ENCODE measurements at regions not wholly inside any gene's neighbourhood (a gene's known extent, or its start where the extent isn't known, plus 50 kb on each side); places are given as distances from the start of the nearest gene placed in this dataset.
"Not testable (repeated sequence)": the region's sequence is repeated elsewhere in the genome, so short reads cannot be mapped to it uniquely, and the experiment has no call there.

GRCh38 chr7:96561892-96562291, 147.8 kb downstream of the SEM1 start:
- no peak for DNase-seq (ENCODE audit: low read depth in 2 of 2)

DNA sequence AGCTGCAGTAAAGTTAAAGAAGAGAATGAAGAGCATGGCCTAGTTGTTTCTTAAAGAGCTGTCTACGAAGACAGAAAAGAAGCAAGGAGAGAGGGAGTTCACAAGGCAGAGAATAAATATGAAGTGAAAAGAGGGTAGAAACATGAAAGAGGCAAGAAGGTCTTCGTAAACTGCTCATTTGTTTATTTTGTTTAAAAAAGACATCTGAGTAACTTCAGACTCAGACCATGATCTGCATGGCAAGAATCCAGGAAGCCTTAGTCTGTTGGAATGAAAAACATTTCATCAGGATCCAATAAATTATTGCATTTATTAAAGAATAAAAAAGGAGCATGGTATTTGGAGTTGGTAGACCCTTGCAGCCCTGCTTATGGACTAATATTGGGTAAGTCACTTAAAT, 151.1 kb downstream of the SEM1 start:
- no peak for DNase-seq (ENCODE audit: low read depth in 2 of 2)

- DNase-seq (ENCODE audit: low read depth in 2 of 2): no peak
Measured at GRCh38 chr7:96558093-96558492, 151.6 kb downstream of the SEM1 start.

- not testable (repeated sequence) for DNase-seq (ENCODE audit: low read depth in 2 of 2)
Measured at GRCh38 chr7:96557598-96557997, 152.0 kb downstream of the SEM1 start.

GRCh38 chr7:96548664-96549063, 161.0 kb downstream of the SEM1 start:
- DNase-seq (ENCODE audit: low read depth in 2 of 2): no peak

GRCh38 chr7:96547371-96547811, 162.3 kb downstream of the SEM1 start:
- no peak for DNase-seq (ENCODE audit: low read depth in 2 of 2)

GRCh38 chr7:96546426-96546825, 163.2 kb downstream of the SEM1 start:
- no peak for DNase-seq (ENCODE audit: low read depth in 2 of 2)

- no peak for DNase-seq (ENCODE audit: low read depth in 2 of 2)
Measured at GRCh38 chr7:96539471-96539870, 170.2 kb downstream of the SEM1 start.

GRCh38 chr7:96538632-96539031, 171.0 kb downstream of the SEM1 start:
- no peak for DNase-seq (ENCODE audit: low read depth in 2 of 2)

- no peak for DNase-seq (ENCODE audit: low read depth in 2 of 2)
Measured at GRCh38 chr7:96534221-96534620, 175.4 kb downstream of the SEM1 start.

DNA sequence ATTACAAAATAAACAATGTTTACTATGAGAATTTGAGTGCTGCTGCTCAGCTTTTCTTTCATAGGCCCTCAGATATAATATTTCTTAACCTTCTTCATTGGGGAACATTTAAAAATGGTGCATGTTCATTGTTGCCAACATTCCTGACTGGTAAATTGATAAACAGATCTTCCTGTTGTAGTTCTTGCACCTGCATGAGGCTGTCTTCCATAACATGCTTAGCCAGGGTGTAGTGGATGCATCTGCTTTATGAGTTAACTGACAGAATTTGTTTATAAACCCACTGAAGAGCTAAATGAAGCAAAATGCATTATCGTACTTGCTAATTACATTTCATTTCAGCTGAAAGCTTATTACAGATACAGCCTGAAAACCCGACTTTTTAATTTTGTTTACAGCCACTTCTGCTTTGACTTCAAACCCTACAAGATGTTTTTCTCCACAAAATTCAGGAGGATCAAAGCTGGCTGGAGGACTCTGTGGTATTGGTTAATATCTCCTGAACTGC, 177.2 kb downstream of the SEM1 start:
- DNase-seq (ENCODE audit: low read depth in 2 of 2): no peak

DNA sequence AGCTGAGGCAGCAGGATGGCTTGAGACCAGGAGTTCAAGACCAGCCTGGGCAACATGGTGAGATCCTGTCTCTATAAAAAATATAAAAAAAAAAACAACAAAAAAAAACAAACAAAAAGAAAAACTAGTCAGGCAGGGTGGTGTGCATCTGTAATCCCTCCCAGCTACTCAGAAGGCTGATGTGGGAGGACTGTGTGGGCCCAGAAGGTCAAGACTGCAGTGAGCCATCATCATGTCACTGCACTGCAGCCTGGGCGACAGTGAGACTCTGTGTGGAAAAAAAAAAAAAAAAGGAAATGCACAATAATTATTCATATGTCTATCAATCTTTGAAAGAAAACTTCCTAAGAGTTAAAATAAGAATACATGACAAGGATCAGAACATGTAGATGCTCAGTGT, 178.3 kb downstream of the SEM1 start:
- no peak for DNase-seq (ENCODE audit: low read depth in 2 of 2)

DNA sequence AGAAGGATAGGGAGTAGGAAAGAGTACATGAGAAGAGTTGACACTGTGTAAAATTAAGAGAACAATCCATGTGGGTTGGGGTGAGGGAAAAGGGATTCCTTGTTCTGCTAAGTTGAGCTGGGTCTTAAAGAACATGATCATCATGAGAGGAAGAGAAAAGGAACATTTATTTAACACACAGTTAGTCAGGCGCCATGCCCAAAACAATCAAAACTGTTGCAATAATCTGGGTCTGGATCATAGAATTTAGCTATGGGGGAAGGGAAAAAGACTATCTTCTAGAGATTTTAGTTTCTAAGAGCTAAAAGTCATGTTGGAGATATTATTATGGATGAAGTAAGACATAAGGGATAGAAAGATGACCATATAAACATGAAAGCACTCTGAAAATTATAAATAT, 178.9 kb downstream of the SEM1 start:
- no peak for DNase-seq (ENCODE audit: low read depth in 2 of 2)

- DNase-seq (ENCODE audit: low read depth in 2 of 2): no peak
Measured at GRCh38 chr7:96527133-96527827, 182.4 kb downstream of the SEM1 start.

DNA sequence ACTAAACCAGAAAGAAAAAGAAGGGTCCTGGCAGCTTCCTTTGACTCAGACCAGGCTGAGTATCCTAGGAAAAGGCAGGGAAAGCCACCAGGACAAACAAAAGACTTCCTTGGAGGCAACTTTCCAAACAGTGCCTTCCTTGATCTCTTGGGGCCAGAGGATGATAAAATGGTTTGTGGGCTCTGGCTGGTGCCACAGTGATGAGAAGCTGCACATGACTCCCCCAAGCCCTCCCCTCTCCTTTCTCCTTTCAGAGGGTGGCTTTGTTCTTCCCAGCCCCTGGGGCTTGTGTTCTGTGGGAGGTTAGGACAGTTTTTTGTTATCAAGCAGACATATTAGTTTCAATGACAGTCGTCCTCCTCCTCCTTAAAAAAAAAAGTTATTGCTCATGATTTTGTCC, 183.2 kb downstream of the SEM1 start:
- no peak for DNase-seq (ENCODE audit: low read depth in 2 of 2)

DNA sequence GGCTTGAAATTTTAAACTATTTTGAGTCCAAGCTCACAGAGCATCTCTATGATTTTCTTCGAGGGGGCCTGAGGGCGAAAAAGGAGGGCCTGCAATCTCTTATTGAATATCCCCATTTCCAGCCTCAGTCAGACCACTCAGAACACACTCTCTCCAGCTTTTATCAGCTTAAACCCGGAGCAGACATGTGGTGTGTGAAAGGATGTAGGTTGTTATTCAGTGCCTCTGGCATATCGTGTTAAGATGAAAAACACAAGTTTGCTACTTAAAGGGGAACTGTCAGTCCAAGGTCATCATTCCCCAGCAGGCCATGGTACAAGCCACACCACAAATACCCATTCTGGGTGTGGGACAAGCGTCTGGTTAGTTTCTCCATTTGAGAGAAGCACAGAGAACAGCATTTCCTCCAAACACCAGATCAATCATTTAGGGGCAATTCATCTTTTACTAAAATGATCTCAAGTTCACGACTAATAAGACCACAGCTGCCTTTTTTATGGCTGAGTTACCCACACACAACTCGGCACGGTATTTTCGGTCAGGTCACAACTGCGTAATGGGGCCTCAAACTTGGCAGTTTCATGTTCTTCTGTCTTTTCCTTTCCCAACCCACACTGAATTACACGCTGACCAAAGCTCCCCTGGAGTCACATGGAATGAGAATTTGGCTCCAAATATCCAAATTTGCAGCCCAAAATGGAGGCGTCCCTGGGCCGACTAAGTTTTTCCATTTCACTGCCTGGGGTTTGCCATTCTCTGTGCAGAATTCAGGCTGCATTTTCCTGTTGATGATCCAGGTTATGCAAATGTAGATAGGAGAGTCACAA, 188.4 kb downstream of the SEM1 start:
- no peak for DNase-seq (ENCODE audit: low read depth in 2 of 2)

GRCh38 chr7:96508371-96508770, 186.5 kb upstream of the SLC25A13 start:
- no peak for DNase-seq (ENCODE audit: low read depth in 2 of 2)

- no peak for DNase-seq (ENCODE audit: low read depth in 2 of 2)
Measured at GRCh38 chr7:96503597-96503996, 181.7 kb upstream of the SLC25A13 start.

- no peak for DNase-seq (ENCODE audit: low read depth in 2 of 2)
Measured at GRCh38 chr7:96501318-96501717, 179.4 kb upstream of the SLC25A13 start.

- DNase-seq (ENCODE audit: low read depth in 2 of 2): no peak
Measured at GRCh38 chr7:96499532-96499931, 177.6 kb upstream of the SLC25A13 start.

DNA sequence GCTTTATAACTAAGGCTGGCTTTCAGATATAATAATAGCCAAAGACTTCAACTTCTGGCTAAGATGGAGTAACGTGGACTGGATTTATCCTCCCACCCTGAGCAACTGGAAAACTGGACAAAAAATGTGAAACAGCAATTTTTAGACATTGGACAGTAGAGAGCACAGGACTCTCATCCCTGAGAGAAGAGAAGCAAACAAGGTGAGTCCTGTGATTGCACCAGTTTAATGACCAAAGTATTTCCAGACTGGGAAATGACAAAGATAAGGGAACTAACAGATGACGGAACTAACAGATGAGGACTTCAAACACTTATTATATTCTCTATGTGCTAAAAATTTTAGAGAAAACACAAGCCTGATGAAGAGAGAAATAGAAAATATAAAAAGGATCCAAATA, 175.7 kb upstream of the SLC25A13 start:
- no peak for DNase-seq (ENCODE audit: low read depth in 2 of 2)

DNA sequence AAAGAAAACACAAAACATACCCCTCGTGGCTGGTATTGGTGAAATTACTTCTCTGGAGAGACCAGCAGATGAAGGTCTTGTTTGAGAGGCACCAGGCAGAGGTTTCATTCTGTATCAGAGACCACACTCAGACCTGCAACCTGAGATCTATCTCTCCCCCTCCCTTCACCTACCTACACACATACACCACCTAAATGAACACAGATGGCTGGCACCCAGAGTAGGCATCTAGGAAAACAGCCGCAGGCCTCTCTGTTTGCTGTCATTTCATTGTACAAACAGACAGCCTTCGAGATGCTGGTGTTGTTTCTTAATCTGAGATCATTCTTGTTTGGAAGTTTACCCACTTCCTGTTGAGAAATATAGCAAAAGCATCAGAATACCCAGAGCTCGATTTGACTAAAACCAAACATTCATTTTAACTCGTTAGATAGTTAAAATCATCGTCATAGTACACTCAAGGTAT, 173.9 kb upstream of the SLC25A13 start:
- no peak for DNase-seq (ENCODE audit: low read depth in 2 of 2)

DNA sequence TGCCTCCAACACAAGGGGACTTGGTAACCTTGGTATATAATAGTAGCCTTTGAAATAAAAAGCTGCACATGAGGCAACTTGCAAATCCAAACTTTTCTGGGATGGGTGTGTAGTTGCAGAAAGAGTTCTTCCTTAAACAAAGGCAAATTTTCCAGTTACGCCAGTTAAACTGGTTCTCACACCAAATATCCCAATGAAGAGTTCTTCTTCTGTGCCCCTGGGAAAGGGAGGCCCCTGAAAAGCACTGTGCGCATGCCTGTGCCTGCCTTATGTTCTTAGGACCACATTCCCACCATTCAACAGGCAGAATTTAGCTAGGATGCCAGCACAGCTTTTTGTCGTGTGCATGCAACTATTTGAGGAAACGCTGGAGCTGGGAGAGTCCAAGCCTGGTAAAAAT, 164.8 kb upstream of the SLC25A13 start:
- DNase-seq (ENCODE audit: low read depth in 2 of 2): no peak

Data from activated CD4-positive, alpha-beta T cell treated with anti-CD3 and anti-CD28 coated beads for 24 hours (primary cell).